Keratinocyte (primary cell): ENCODE measurements at regions not wholly inside any gene's neighbourhood (a gene's known extent, or its start where the extent isn't known, plus 50 kb on each side); places are given as distances from the start of the nearest gene placed in this dataset.

Experiments
- DNase-seq: peaks from one replicate; pipeline ENCODE4 v3.0.0-alpha.2; 2011; ENCODE audit warnings: low read depth, missing footprints, low spot score
- FAIRE-seq: peaks from 2 replicates; lab custom pipeline; 2011; peaks lifted over from hg19 to GRCh38; lab: Jason Lieb, UNC
- H2AFZ ChIP-seq: 2 replicates; pipeline ENCODE4 v1.6.0; 2012; ENCODE audit warnings: low read length, control low read depth, inconsistent platforms; ENCODE audit not compliant: control insufficient read depth
- H3K27ac ChIP-seq: 2 replicates; pipeline ENCODE4 v1.5.1; 2011; ENCODE audit warnings: low read length; ENCODE audit not compliant: control insufficient read depth, insufficient read depth
- H3K27me3 ChIP-seq: 3 replicates; pipeline ENCODE4 v1.6.0; 2011; ENCODE audit warnings: low read length; ENCODE audit not compliant: control insufficient read depth, insufficient read depth; ENCODE audit errors: extremely low read depth
- H3K36me3 ChIP-seq, 2 experiments: 2 replicates in 1 of 2; 3 replicates in 1 of 2; pipeline ENCODE4 v1.5.1; 2011; ENCODE audit warnings: low read length in 2 of 2, mild to moderate bottlenecking in 1 of 2; ENCODE audit not compliant: control insufficient read depth in 2 of 2, insufficient read depth in 2 of 2; ENCODE audit errors: extremely low read depth in 1 of 2
- H3K4me1 ChIP-seq: 3 replicates; pipeline ENCODE4 v1.5.1; 2011; ENCODE audit warnings: low read length; ENCODE audit not compliant: control insufficient read depth, insufficient read depth; ENCODE audit errors: extremely low read depth
- H3K4me2 ChIP-seq: 3 replicates; pipeline ENCODE4 v1.6.0; 2011; ENCODE audit warnings: low read depth, low read length; ENCODE audit not compliant: control insufficient read depth, insufficient read depth; ENCODE audit errors: extremely low read depth
- H3K4me3 ChIP-seq, 3 experiments: fragments of 200-600 bp in 1 of 3; sonication (generic) in 1 of 3; 2 replicates in 2 of 3; 3 replicates in 1 of 3; pipeline ENCODE4 v1.5.1; 2011 to 2016; ENCODE audit warnings: low read length in 3 of 3, mild to moderate bottlenecking in 3 of 3, control low read depth in 2 of 3, inconsistent platforms in 1 of 3, low read depth in 1 of 3, mixed read lengths in 1 of 3, mixed run types in 1 of 3, moderate library complexity in 1 of 3; ENCODE audit not compliant: control insufficient read depth in 2 of 3, insufficient read depth in 2 of 3; ENCODE audit errors: extremely low read depth in 1 of 3
- H3K79me2 ChIP-seq: 2 replicates; pipeline ENCODE4 v1.6.0; 2012; ENCODE audit warnings: low read length; ENCODE audit not compliant: control insufficient read depth, insufficient read depth
- H3K9ac ChIP-seq: 3 replicates; pipeline ENCODE4 v1.6.0; 2011; ENCODE audit warnings: low read length; ENCODE audit not compliant: control insufficient read depth, insufficient read depth; ENCODE audit errors: extremely low read depth
- H3K9me1 ChIP-seq: 3 replicates; pipeline ENCODE4 v1.6.0; 2011; ENCODE audit warnings: low read length; ENCODE audit not compliant: control insufficient read depth, insufficient read depth; ENCODE audit errors: extremely low read depth
- H3K9me3 ChIP-seq: 2 replicates; pipeline ENCODE4 v1.5.1; 2012; ENCODE audit warnings: low read depth, low read length; ENCODE audit not compliant: control insufficient read depth
- H4K20me1 ChIP-seq: 3 replicates; pipeline ENCODE4 v1.6.0; 2011; ENCODE audit warnings: low read length; ENCODE audit not compliant: control insufficient read depth, insufficient read depth; ENCODE audit errors: extremely low read depth
- CTCF ChIP-seq, 3 experiments: IDR thresholded peaks in 1 of 3; conservative IDR thresholded peaks in 1 of 3; optimal IDR thresholded peaks in 1 of 3; 2 replicates in 2 of 3; 3 replicates in 1 of 3; pipeline versions ENCODE3 to v1.5.1; 2011; ENCODE audit warnings: low read length in 3 of 3, mild to moderate bottlenecking in 3 of 3, moderate library complexity in 2 of 3, control low read depth in 1 of 3, inconsistent platforms in 1 of 3; ENCODE audit not compliant: insufficient read depth in 2 of 3; ENCODE audit errors: extremely low read depth in 1 of 3
- EZH2 ChIP-seq: IDR thresholded peaks from one replicate; pipeline ENCODE4 v1.6.1; 2012; ENCODE audit warnings: inconsistent platforms, mild to moderate bottlenecking, low read length, moderate library complexity
- dilution Hi-C: fragments of 300-500 bp; cut with MboI; formaldehyde crosslinking; loops from one replicate; pipeline ENCODE4 v1.7.0; 2020; ENCODE audit warnings: low sequenced_read_pairs; ENCODE audit not compliant: extremely low pct_ligation_motif_present

GRCh38 chr22:48406161-48406560, 1421.5 kb downstream of the BRD1 start:
- dilution Hi-C loops: no loop called here
- TF ChIP-seq CTCF (optimal IDR thresholded peaks at IDR 0.05 in 1 of 3, IDR thresholded peaks at IDR 0.05 in 1 of 3, conservative IDR thresholded peaks at IDR 0.05 in 1 of 3; ENCODE audit: extremely low read depth in 1 of 3, insufficient read depth in 2 of 3, low read length in 3 of 3): no peak
- no peak for TF ChIP-seq EZH2
- Histone ChIP-seq H3K9me3 (peaks cover 8% of the 10 kb centered on the region), H3K27ac (no peak overlapping the region), H3K4me3 (no peak overlapping the region), H4K20me1 (no peaks in the 10 kb centered on the region), H2AFZ (no peak overlapping the region), H3K36me3 (no peaks in the 10 kb centered on the region), H3K9me1 (no peaks in the 10 kb centered on the region), H3K4me2 (no peak overlapping the region), H3K9ac (no peak overlapping the region), H3K79me2 (no peaks in the 10 kb centered on the region), H3K4me1 (no peaks in the 10 kb centered on the region), H3K27me3 (no peaks in the 10 kb centered on the region)
- DNase-seq (no peak), FAIRE-seq (no peak)

GRCh38 chr22:48405741-48406140, 1421.9 kb downstream of the BRD1 start:
- no peaks in the 10 kb centered on the region for H3K9me1 ChIP-seq
- no peak overlapping the region for H3K27ac ChIP-seq
- no peak overlapping the region for H3K4me2 ChIP-seq
- H4K20me1 ChIP-seq: no peaks in the 10 kb centered on the region
- no peak overlapping the region for H2AFZ ChIP-seq
- no peaks in the 10 kb centered on the region for H3K79me2 ChIP-seq
- H3K9ac ChIP-seq: no peak overlapping the region
- no peak overlapping the region for H3K4me3 ChIP-seq
- no peaks in the 10 kb centered on the region for H3K36me3 ChIP-seq
- no peaks in the 10 kb centered on the region for H3K4me1 ChIP-seq
- dilution Hi-C loops: no loop called here
- FAIRE-seq (no peak), DNase-seq (no peak)
- TF ChIP-seq CTCF (optimal IDR thresholded peaks at IDR 0.05 in 1 of 3, IDR thresholded peaks at IDR 0.05 in 1 of 3, conservative IDR thresholded peaks at IDR 0.05 in 1 of 3; ENCODE audit: extremely low read depth in 1 of 3, insufficient read depth in 2 of 3, low read length in 3 of 3): no peak
- no peak for TF ChIP-seq EZH2
- H3K9me3 ChIP-seq: peaks cover 8% of the 10 kb centered on the region
- no peaks in the 10 kb centered on the region for H3K27me3 ChIP-seq
